NB4 (cell line): ENCODE measurements at regions not wholly inside any gene's neighbourhood (a gene's known extent, or its start where the extent isn't known, plus 50 kb on each side); places are given as distances from the start of the nearest gene placed in this dataset.

Source experiments
- DNase-seq: peaks from one replicate; pipeline ENCODE4 v3.0.0; 2010; ENCODE audit warnings: low read depth
- H3K4me3 ChIP-seq: one replicate; pipeline ENCODE4 v1.5.1; 2011; ENCODE audit warnings: mild to moderate bottlenecking, low read depth, low read length, moderate library complexity
- CTCF ChIP-seq: IDR thresholded peaks from one replicate; pipeline ENCODE4 v1.5.1; 2012; ENCODE audit warnings: low read depth, low read length
- MAX ChIP-seq: IDR thresholded peaks from 2 replicates; pipeline ENCODE4 v1.6.1; 2011; ENCODE audit warnings: low read depth, low read length
- MYC ChIP-seq: IDR thresholded peaks from 2 replicates; pipeline ENCODE4 v1.6.1; 2011; ENCODE audit warnings: low read depth, low read length
- POLR2A ChIP-seq: IDR thresholded peaks from 2 replicates; pipeline ENCODE4 v1.6.1; 2011; ENCODE audit warnings: mild to moderate bottlenecking; ENCODE audit not compliant: insufficient read length; ENCODE audit errors: extremely low read depth

GRCh38 chr18:57890266-57890665 lies 87.2 kb upstream of the ATP8B1 start:
- DNase-seq, result no peak
- no peak overlapping the region for H3K4me3 ChIP-seq
- no peak for TF ChIP-seq MAX
- no peak for TF ChIP-seq MYC
- TF ChIP-seq CTCF, result no peak
- TF ChIP-seq POLR2A, result no peak

- H3K4me3 ChIP-seq, result no peak overlapping the region
- TF ChIP-seq MYC (no peak), POLR2A (no peak), CTCF (no peak), MAX (no peak)
- DNase-seq, result no peak
These were observed 86.7 kb upstream of the ATP8B1 start for GRCh38 chr18:57889841-57890240.

- TF ChIP-seq MYC (no peak), MAX (no peak), POLR2A (no peak), CTCF (no peak)
- no peak for DNase-seq
- no peak overlapping the region for H3K4me3 ChIP-seq
These were observed 84.6 kb upstream of the ATP8B1 start for GRCh38 chr18:57887543-57888383.

- DNase-seq, result no peak
- no peak overlapping the region for H3K4me3 ChIP-seq
- TF ChIP-seq MYC, result no peak
- TF ChIP-seq POLR2A, result no peak
- no peak for TF ChIP-seq MAX
- no peak for TF ChIP-seq CTCF
These were observed 82.8 kb upstream of the ATP8B1 start for GRCh38 chr18:57885931-57886330.

GRCh38 chr18:57882465-57882864 lies 79.3 kb upstream of the ATP8B1 start:
- no peak overlapping the region for H3K4me3 ChIP-seq
- DNase-seq, result no peak
- TF ChIP-seq POLR2A (no peak), CTCF (no peak), MAX (no peak), MYC (no peak)
